H1 (cell line): ENCODE measurements at regions not wholly inside any gene's neighbourhood (a gene's known extent, or its start where the extent isn't known, plus 50 kb on each side); places are given as distances from the start of the nearest gene placed in this dataset.

Source experiments
- POLR2AphosphoS5 ChIP-seq: IDR thresholded peaks from 2 replicates; pipeline ENCODE4 v1.6.1; 2011; ENCODE audit warnings: low read depth, low read length
- TEAD4 ChIP-seq: IDR thresholded peaks from 2 replicates; pipeline ENCODE4 v1.6.1; 2012; ENCODE audit warnings: low read depth, low read length, inconsistent platforms, mixed read lengths
- YY1 ChIP-seq: IDR thresholded peaks from 2 replicates; pipeline ENCODE4 v1.6.1; 2011; ENCODE audit warnings: low read depth, mild to moderate bottlenecking, low read length
- TF ChIP-seq, protein P1 (sequence below), 3 experiments: IDR thresholded peaks; 1 replicate in 2 of 3; 2 replicates in 1 of 3; pipeline versions ENCODE4 v1.5.1 to v1.6.1; 2011; ENCODE audit warnings: low read length in 3 of 3, mild to moderate bottlenecking in 3 of 3, inconsistent platforms in 2 of 3, low read depth in 1 of 3, moderate library complexity in 1 of 3; ENCODE audit not compliant: insufficient read depth in 1 of 3; ENCODE audit errors: control extremely low read depth in 1 of 3

DNA sequence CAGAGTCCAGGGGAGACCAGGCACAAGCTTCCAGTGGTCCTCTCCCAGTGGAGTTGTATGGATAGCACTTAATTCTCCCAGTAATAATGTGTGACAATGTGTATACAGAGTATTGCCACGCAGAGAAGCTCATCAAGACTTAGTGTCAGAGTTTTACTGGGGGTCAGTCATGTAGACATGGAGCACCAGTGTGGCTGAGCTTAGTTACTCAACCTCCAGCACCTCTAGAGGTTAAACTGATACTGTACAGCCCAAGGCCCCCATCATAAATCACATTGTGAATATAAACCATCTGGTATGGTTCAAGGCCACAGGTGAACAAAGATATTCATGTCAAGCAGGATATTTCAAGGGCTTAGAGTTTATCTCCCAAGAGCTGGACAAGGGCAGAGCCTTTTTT, 378.1 kb upstream of the TMPO start:
- TF ChIP-seq, protein P1, sequence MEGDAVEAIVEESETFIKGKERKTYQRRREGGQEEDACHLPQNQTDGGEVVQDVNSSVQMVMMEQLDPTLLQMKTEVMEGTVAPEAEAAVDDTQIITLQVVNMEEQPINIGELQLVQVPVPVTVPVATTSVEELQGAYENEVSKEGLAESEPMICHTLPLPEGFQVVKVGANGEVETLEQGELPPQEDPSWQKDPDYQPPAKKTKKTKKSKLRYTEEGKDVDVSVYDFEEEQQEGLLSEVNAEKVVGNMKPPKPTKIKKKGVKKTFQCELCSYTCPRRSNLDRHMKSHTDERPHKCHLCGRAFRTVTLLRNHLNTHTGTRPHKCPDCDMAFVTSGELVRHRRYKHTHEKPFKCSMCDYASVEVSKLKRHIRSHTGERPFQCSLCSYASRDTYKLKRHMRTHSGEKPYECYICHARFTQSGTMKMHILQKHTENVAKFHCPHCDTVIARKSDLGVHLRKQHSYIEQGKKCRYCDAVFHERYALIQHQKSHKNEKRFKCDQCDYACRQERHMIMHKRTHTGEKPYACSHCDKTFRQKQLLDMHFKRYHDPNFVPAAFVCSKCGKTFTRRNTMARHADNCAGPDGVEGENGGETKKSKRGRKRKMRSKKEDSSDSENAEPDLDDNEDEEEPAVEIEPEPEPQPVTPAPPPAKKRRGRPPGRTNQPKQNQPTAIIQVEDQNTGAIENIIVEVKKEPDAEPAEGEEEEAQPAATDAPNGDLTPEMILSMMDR (IDR thresholded peaks at IDR 0.05; ENCODE audit: control extremely low read depth in 1 of 3, insufficient read depth in 1 of 3, low read depth in 1 of 3, low read length in 3 of 3): no peak
- TF ChIP-seq TEAD4 (no peak), YY1 (no peak), POLR2AphosphoS5 (no peak)
